Lower leg skin (tissue), 4 donors: ENCODE measurements at regions not wholly inside any gene's neighbourhood (a gene's known extent, or its start where the extent isn't known, plus 50 kb on each side); places are given as distances from the start of the nearest gene placed in this dataset.

ENCODE experiments used
- DNase-seq, 2 donors: peaks; one replicate each; pipeline ENCODE4 v3.0.0-alpha.2; 2019; ENCODE audit warnings: low spot score in 2 of 2
- H3K4me3 ChIP-seq: fragments of 200-600 bp; sonication (generic); 2 replicates; pipeline ENCODE4 v1.5.1; 2017; ENCODE audit warnings: mild to moderate bottlenecking, low read depth; ENCODE audit not compliant: poor library complexity, severe bottlenecking
- POLR2A ChIP-seq, 2 donors: fragments of 450-650 bp; IDR thresholded peaks; one replicate each; pipeline ENCODE4 v1.6.1; 2016 to 2017; ENCODE audit warnings: antibody characterized with exemption in 2 of 2, mild to moderate bottlenecking in 1 of 2, moderate library complexity in 1 of 2
- WGBS, 2 donors: methylation state at CpG; one replicate each; pipeline ENCODE4 v1.1.5; 2018; 5-methylcytosine and 5-hydroxymethylcytosine counted together
- intact Hi-C: fragments of 100-400 bp; cut with DNase I; formaldehyde crosslinking; loops from one replicate; pipeline ENCODE4 v1.15.0; 2023; ENCODE audit warnings: low total_unique reads
- TF ChIP-seq, protein P1 (sequence below), 3 donors: fragments of 450-650 bp; IDR thresholded peaks; one replicate each; pipeline ENCODE4 v1.5.1; 2016; ENCODE audit warnings: antibody characterized with exemption in 3 of 3, mild to moderate bottlenecking in 3 of 3, moderate library complexity in 2 of 3

- WGBS, 2 donors, result 90 to 100% methylated on average over 8 of the region's 8 CpGs
- intact Hi-C loops, result no loop called here
- no peak overlapping the region for H3K4me3 ChIP-seq
- no peak for TF ChIP-seq POLR2A (IDR thresholded peaks at IDR 0.05)
- TF ChIP-seq, protein P1, sequence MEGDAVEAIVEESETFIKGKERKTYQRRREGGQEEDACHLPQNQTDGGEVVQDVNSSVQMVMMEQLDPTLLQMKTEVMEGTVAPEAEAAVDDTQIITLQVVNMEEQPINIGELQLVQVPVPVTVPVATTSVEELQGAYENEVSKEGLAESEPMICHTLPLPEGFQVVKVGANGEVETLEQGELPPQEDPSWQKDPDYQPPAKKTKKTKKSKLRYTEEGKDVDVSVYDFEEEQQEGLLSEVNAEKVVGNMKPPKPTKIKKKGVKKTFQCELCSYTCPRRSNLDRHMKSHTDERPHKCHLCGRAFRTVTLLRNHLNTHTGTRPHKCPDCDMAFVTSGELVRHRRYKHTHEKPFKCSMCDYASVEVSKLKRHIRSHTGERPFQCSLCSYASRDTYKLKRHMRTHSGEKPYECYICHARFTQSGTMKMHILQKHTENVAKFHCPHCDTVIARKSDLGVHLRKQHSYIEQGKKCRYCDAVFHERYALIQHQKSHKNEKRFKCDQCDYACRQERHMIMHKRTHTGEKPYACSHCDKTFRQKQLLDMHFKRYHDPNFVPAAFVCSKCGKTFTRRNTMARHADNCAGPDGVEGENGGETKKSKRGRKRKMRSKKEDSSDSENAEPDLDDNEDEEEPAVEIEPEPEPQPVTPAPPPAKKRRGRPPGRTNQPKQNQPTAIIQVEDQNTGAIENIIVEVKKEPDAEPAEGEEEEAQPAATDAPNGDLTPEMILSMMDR (IDR thresholded peaks at IDR 0.05), result no peak
- DNase-seq, result peak in 1 of 2 donors; percentile 81
These were observed 71.9 kb downstream of the OAT start for GRCh38 chr10:124346831-124347230.

DNA sequence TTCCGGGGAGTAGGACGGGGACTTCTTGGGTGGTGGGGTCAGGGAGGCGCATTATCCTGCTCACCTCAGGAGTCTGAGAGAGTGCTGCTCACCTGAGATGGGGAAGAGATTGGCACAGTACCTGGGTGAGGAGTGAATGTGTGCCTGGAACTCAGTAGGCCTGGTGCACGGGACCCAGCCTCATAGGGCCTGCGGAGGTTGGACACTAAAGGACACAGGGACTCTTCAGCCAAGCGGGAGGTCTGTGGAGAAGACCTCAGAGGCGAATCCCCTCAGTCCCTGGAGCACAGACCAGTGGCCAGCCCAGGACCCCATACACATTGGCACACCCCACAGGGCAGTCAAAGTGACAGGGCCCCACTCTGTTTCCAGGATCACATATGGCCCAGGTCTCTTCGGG is 73.2 kb downstream of the OAT start:
- peak in 1 of 2 donors; percentile 77 for DNase-seq
- no peak overlapping the region for H3K4me3 ChIP-seq
- intact Hi-C loops, result no loop called here
- no peak for TF ChIP-seq POLR2A (IDR thresholded peaks at IDR 0.05)
- TF ChIP-seq, protein P1 (IDR thresholded peaks at IDR 0.05), result no peak
- WGBS, 2 donors, result 89 to 93% methylated on average over 8 of the region's 8 CpGs

DNA sequence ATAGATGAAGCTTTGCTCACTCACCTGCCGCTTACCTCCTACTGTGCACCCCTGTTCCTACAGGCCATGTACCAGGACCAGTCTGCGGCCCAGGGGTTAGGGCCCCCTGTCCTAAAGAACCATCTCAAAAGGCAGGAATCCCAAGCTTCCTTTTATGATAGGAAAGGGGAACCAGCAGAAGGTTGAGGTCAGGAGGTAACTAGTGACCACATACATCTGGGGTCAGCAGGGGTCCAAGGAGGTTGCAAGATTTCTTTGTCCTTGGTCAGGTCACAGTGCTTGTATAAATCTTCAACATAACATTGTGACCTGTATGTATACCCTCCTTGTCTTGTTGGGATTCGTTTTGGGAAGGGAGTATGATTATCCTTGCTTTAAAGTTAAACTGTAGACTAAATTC is 73.8 kb downstream of the OAT start:
- TF ChIP-seq POLR2A (IDR thresholded peaks at IDR 0.05), result no peak
- TF ChIP-seq, protein P1 (IDR thresholded peaks at IDR 0.05), result no peak
- DNase-seq, result peak in 1 of 2 donors; percentile 43
- 84 to 98% methylated on average over 3 of the region's 3 CpGs for WGBS, 2 donors
- intact Hi-C loops, result no loop called here
- no peak overlapping the region for H3K4me3 ChIP-seq

GRCh38 chr10:124344266-124344590 is 74.5 kb downstream of the OAT start:
- TF ChIP-seq, protein P1 (IDR thresholded peaks at IDR 0.05), result no peak
- TF ChIP-seq POLR2A (IDR thresholded peaks at IDR 0.05), result no peak
- intact Hi-C loops, result no loop called here
- DNase-seq, result peak in 1 of 2 donors; percentile 67
- no peak overlapping the region for H3K4me3 ChIP-seq
- WGBS, 2 donors, result 94 to 96% methylated on average over 8 of the region's 8 CpGs

DNA sequence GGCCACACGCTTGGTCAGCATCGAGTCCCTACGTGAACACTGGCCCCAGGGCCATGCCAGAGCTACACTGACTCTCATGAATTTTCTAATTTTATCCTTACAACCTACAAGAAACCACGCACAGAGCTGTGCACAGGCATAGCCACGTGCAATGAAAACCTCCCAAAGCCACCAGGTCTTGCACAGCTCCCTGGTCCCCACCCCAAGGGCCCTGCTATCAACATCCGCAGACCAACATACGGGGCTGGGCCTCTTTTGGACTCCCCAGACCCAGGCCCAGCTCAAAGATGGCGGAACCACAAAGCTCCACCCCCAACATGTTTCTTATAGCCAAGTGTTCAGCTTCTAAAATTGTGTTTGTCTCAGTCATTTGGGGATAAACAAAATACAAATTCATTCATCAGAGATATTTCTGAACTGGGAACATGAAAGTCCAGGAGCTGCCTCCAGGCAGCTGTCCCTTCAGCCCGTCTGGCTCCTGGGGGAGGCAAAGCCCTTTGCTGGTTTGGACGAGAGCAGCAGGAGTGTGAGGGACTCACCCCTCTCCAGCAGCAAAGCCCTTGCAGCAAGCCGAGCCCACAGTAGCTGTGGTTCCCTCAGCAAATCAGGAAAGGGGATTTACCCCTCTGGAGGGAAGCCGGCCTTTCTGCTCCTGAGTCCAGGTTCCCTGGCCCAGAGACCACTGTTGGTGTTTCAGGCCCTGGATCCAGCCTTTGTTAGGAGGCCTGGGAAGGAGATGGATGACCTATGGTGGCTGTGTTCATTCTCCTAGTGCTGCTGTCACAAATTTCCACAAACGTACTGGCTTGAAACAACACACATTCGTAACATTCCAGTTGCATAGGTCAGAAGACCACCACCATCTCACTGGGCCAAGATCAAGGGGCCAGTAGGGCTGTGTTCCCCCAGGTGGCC is 75.1 kb downstream of the OAT start:
- H3K4me3 ChIP-seq, result no peak overlapping the region
- no peak for TF ChIP-seq POLR2A (IDR thresholded peaks at IDR 0.05)
- TF ChIP-seq, protein P1 (IDR thresholded peaks at IDR 0.05), result no peak
- WGBS, 2 donors, result 88 to 92% methylated on average over 14 of the region's 14 CpGs
- intact Hi-C loops, result no loop called here
- DNase-seq, result peak in 1 of 2 donors; percentile 58
